Right cardiac atrium (tissue), 5 donors: ENCODE measurements at regions not wholly inside any gene's neighbourhood (a gene's known extent, or its start where the extent isn't known, plus 50 kb on each side); places are given as distances from the start of the nearest gene placed in this dataset.

Source experiments
- ATAC-seq, 2 donors: fragments of 200-7000 bp; cut with Tn5 transposase; one replicate each; pipeline versions ENCODE4 v1.8.0 to v1.9.1; 2020; ENCODE audit warnings: moderate library complexity in 2 of 2, mild to moderate bottlenecking in 1 of 2
- DNase-seq, 3 donors: peaks; one replicate each; pipeline ENCODE4 v3.0.0-alpha.2; 2020
- H3K27ac ChIP-seq: one replicate; pipeline ENCODE4 v1.5.1; 2013; ENCODE audit warnings: mild to moderate bottlenecking, low read length, control low read depth, moderate library complexity
- H3K27me3 ChIP-seq: one replicate; pipeline ENCODE4 v1.6.1; 2013; ENCODE audit not compliant: control insufficient read depth, insufficient read depth
- H3K4me1 ChIP-seq: one replicate; pipeline ENCODE4 v1.6.1; 2013; ENCODE audit warnings: low read length; ENCODE audit not compliant: control insufficient read depth, insufficient read depth
- H3K4me3 ChIP-seq: one replicate; pipeline ENCODE4 v1.5.1; 2013; ENCODE audit warnings: low read length, control low read depth
- H3K9me3 ChIP-seq: one replicate; pipeline ENCODE4 v1.6.1; 2013; ENCODE audit warnings: low read length; ENCODE audit not compliant: control insufficient read depth
- WGBS: extraction: QIAGEN DNeasy Blood & Tissue Kit; methylation state at CpG from one replicate; pipeline ENCODE4 v1.1.7; 2013; 5-methylcytosine and 5-hydroxymethylcytosine counted together
- intact Hi-C, 4 donors: fragments of 100-400 bp; cut with DNase I; formaldehyde crosslinking; loops; one replicate each; pipeline versions ENCODE4 v1.11.0 to v1.14.0; 2022 to 2023
- donor health status: healthy with polysubstance abuse.
- donor health status: DM: no; HTN: yes; CAD: no.
- donor health status: DM: no; HTN: no; CAD: no.
- donor health status: DM: no; HTN: yes; CAD: no; lungs with severe emphysema.
- donor health status: DM: yes; HTN: yes; CAD: no.

- Histone ChIP-seq H3K27me3 (no peaks in the 10 kb centered on the region), H3K4me1 (no peaks in the 10 kb centered on the region), H3K9me3 (no peaks in the 10 kb centered on the region), H3K27ac (no peak overlapping the region), H3K4me3 (no peak overlapping the region)
- peak in 1 of 3 donors; percentile 29 for DNase-seq
- intact Hi-C loops, result no loop called here
- WGBS, result 93% methylated on average over 2 of the region's 2 CpGs
- peak in 1 of 2 donors; percentile 26 for ATAC-seq
Observed at GRCh38 chr4:137000432-137000831, 531.9 kb downstream of the PCDH18 start.

- DNase-seq (no peak), ATAC-seq (no peak)
- 49% methylated on average over 3 of the region's 3 CpGs for WGBS
- H3K4me1 ChIP-seq, result no peaks in the 10 kb centered on the region
- no peaks in the 10 kb centered on the region for H3K27me3 ChIP-seq
- H3K27ac ChIP-seq, result no peak overlapping the region
- H3K9me3 ChIP-seq, result no peaks in the 10 kb centered on the region
- intact Hi-C loops, result no loop called here
- H3K4me3 ChIP-seq, result no peak overlapping the region
Observed at GRCh38 chr4:136992032-136992431, 540.3 kb downstream of the PCDH18 start.

- Histone ChIP-seq H3K4me1 (no peaks in the 10 kb centered on the region), H3K27me3 (no peaks in the 10 kb centered on the region), H3K9me3 (no peaks in the 10 kb centered on the region), H3K27ac (no peak overlapping the region), H3K4me3 (no peak overlapping the region)
- no peak for DNase-seq
- intact Hi-C loops, result no loop called here
- WGBS, result 31% methylated on average over 1 of the region's 1 CpG
- ATAC-seq, result no peak
Observed at GRCh38 chr4:136985683-136986082, 546.6 kb downstream of the PCDH18 start.

GRCh38 chr4:136967069-136967468 is 565.2 kb downstream of the PCDH18 start:
- H3K27ac ChIP-seq, result no peak overlapping the region
- intact Hi-C loops, result no loop called here
- no peaks in the 10 kb centered on the region for H3K27me3 ChIP-seq
- 85% methylated on average over 4 of the region's 4 CpGs for WGBS
- no peaks in the 10 kb centered on the region for H3K9me3 ChIP-seq
- no peaks in the 10 kb centered on the region for H3K4me1 ChIP-seq
- ATAC-seq (no peak), DNase-seq (no peak)
- H3K4me3 ChIP-seq, result no peak overlapping the region

GRCh38 chr4:136965478-136965877 is 566.8 kb downstream of the PCDH18 start:
- DNase-seq, result no peak
- WGBS, result 63% methylated on average over 3 of the region's 3 CpGs
- no peak overlapping the region for H3K4me3 ChIP-seq
- H3K27me3 ChIP-seq, result no peaks in the 10 kb centered on the region
- no peak overlapping the region for H3K27ac ChIP-seq
- intact Hi-C loops, result no loop called here
- no peaks in the 10 kb centered on the region for H3K4me1 ChIP-seq
- no peak for ATAC-seq
- no peaks in the 10 kb centered on the region for H3K9me3 ChIP-seq

GRCh38 chr4:136962868-136963267 is 569.4 kb downstream of the PCDH18 start:
- DNase-seq (no peak), ATAC-seq (no peak)
- 58% methylated on average over 2 of the region's 2 CpGs for WGBS
- Histone ChIP-seq H3K4me1 (no peaks in the 10 kb centered on the region), H3K4me3 (no peak overlapping the region), H3K9me3 (no peaks in the 10 kb centered on the region), H3K27ac (no peak overlapping the region), H3K27me3 (no peaks in the 10 kb centered on the region)
- intact Hi-C loops, result no loop called here

- WGBS, result 89% methylated on average over 9 of the region's 9 CpGs
- DNase-seq (no peak), ATAC-seq (no peak)
- Histone ChIP-seq H3K9me3 (peaks cover 2% of the 10 kb centered on the region), H3K4me1 (no peaks in the 10 kb centered on the region), H3K4me3 (no peak overlapping the region), H3K27me3 (no peaks in the 10 kb centered on the region), H3K27ac (no peak overlapping the region)
- intact Hi-C loops, result no loop called here
Observed at GRCh38 chr4:136946307-136946907, 585.9 kb downstream of the PCDH18 start.

- Histone ChIP-seq H3K27me3 (no peaks in the 10 kb centered on the region), H3K9me3 (no peaks in the 10 kb centered on the region), H3K4me3 (no peak overlapping the region), H3K27ac (no peak overlapping the region), H3K4me1 (no peaks in the 10 kb centered on the region)
- intact Hi-C loops, result no loop called here
- no peak for ATAC-seq
- no peak for DNase-seq
Observed at GRCh38 chr4:136939781-136940180, 592.5 kb downstream of the PCDH18 start.

GRCh38 chr4:136935871-136936270 is 596.4 kb downstream of the PCDH18 start:
- Histone ChIP-seq H3K27ac (no peak overlapping the region), H3K4me3 (no peak overlapping the region), H3K4me1 (no peaks in the 10 kb centered on the region), H3K27me3 (no peaks in the 10 kb centered on the region), H3K9me3 (no peaks in the 10 kb centered on the region)
- intact Hi-C loops, result no loop called here
- 35% methylated on average over 3 of the region's 3 CpGs for WGBS
- no peak for DNase-seq
- ATAC-seq, result no peak

- intact Hi-C loops, result no loop called here
- Histone ChIP-seq H3K4me3 (no peak overlapping the region), H3K27me3 (no peaks in the 10 kb centered on the region), H3K27ac (no peak overlapping the region), H3K9me3 (no peaks in the 10 kb centered on the region), H3K4me1 (no peaks in the 10 kb centered on the region)
- no peak for DNase-seq
- 96% methylated on average over 1 of the region's 1 CpG for WGBS
- ATAC-seq, result no peak
Observed at GRCh38 chr4:136935305-136935704, 597.0 kb downstream of the PCDH18 start.

- Histone ChIP-seq H3K27ac (no peak overlapping the region), H3K4me1 (no peaks in the 10 kb centered on the region), H3K9me3 (no peaks in the 10 kb centered on the region), H3K4me3 (no peak overlapping the region), H3K27me3 (no peaks in the 10 kb centered on the region)
- DNase-seq (no peak), ATAC-seq (no peak)
- intact Hi-C loops, result no loop called here
- WGBS, result 49% methylated on average over 1 of the region's 1 CpG
Observed at GRCh38 chr4:136934601-136935000, 597.7 kb downstream of the PCDH18 start.

GRCh38 chr4:136931781-136932180 is 600.5 kb downstream of the PCDH18 start:
- H3K9me3 ChIP-seq, result no peaks in the 10 kb centered on the region
- H3K27me3 ChIP-seq, result no peaks in the 10 kb centered on the region
- no peak overlapping the region for H3K4me3 ChIP-seq
- DNase-seq, result no peak
- H3K4me1 ChIP-seq, result no peaks in the 10 kb centered on the region
- intact Hi-C loops, result no loop called here
- no peak for ATAC-seq
- 63% methylated on average over 2 of the region's 2 CpGs for WGBS
- H3K27ac ChIP-seq, result no peak overlapping the region
